AG09309 (cell line): ENCODE measurements at regions not wholly inside any gene's neighbourhood (a gene's known extent, or its start where the extent isn't known, plus 50 kb on each side); places are given as distances from the start of the nearest gene placed in this dataset.

Experiments
- DNase-seq: peaks from one replicate; pipeline ENCODE4 v3.0.0-alpha.2; 2010; ENCODE audit warnings: low read depth
- H3K4me3 ChIP-seq: 2 replicates; pipeline ENCODE4 v1.5.1; 2011; ENCODE audit warnings: mild to moderate bottlenecking, low read depth, low read length, moderate library complexity; ENCODE audit not compliant: control insufficient read depth
- CTCF ChIP-seq: IDR thresholded peaks from 2 replicates; pipeline ENCODE4 v1.5.1; 2011; ENCODE audit warnings: mild to moderate bottlenecking, low read depth, low read length, inconsistent platforms; ENCODE audit not compliant: insufficient read depth, control insufficient read depth; ENCODE audit errors: missing control alignments

DNA sequence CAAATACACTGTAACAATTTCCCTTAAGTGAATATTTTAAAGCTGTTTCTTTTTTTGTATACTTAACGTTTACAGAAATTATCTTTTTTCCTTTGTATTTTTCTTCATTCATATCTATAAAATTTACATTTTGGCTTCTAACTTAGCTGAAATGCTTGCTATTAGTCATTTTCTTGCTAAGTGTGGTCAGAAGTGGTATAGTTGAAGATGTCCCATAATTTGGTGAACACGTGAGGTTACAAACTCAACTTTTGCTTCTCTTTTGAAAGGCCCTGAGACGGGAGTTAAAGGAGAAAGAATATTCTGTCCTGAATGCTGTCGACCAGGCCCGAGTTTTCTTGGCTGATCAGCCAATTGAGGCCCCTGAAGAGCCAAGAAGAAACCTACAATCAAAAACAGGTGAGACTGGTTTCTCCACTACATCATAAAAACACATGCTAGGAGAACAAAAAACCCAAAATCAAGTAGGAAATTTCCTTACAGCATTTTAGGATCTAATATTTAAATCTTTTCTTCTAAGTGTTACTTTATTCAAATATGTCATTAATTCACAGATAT lies 445.0 kb downstream of the UTRN start:
- DNase-seq, result no peak
- H3K4me3 ChIP-seq, result no peak overlapping the region
- TF ChIP-seq CTCF, result no peak

- TF ChIP-seq CTCF, result no peak
- no peak for DNase-seq
- H3K4me3 ChIP-seq, result no peak overlapping the region
Measured at GRCh38 chr6:144731229-144731628, 446.1 kb downstream of the UTRN start.

- TF ChIP-seq CTCF, result no peak
- H3K4me3 ChIP-seq, result no peak overlapping the region
- DNase-seq, result no peak
Measured at GRCh38 chr6:144736763-144737162, 451.6 kb downstream of the UTRN start.

DNA sequence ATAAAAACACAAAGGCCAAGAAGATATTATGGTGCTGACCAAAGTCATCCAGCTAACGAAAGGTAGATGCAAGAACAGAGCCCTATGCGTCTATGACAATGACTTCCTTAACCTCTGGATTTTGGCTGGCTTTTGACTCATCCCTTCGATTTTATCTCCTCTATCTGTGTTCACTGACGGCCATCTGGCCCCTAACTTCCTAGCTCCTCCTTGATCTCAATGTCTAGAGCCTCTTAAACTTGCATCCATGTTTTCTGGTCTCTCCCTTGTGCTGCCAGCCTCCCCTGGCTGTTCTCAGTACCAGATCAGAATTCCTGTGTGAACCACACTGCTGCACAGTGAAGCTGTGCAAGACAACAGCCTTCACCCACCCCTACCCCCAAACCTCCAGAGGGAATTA lies 452.9 kb downstream of the UTRN start:
- DNase-seq, result no peak
- TF ChIP-seq CTCF, result no peak
- H3K4me3 ChIP-seq, result no peak overlapping the region

GRCh38 chr6:144739873-144740272 lies 454.7 kb downstream of the UTRN start:
- DNase-seq, result no peak
- no peak for TF ChIP-seq CTCF
- H3K4me3 ChIP-seq, result no peak overlapping the region

GRCh38 chr6:144741659-144742058 lies 456.5 kb downstream of the UTRN start:
- TF ChIP-seq CTCF, result no peak
- H3K4me3 ChIP-seq, result no peak overlapping the region
- DNase-seq, result no peak

GRCh38 chr6:144742779-144743178 lies 457.6 kb downstream of the UTRN start:
- H3K4me3 ChIP-seq, result no peak overlapping the region
- TF ChIP-seq CTCF, result no peak
- no peak for DNase-seq
